PFSK-1 (cell line): ENCODE measurements at regions not wholly inside any gene's neighbourhood (a gene's known extent, or its start where the extent isn't known, plus 50 kb on each side); places are given as distances from the start of the nearest gene placed in this dataset.

Experiments
- SIN3A ChIP-seq: IDR thresholded peaks from 2 replicates; pipeline ENCODE4 v1.6.1; 2012; ENCODE audit warnings: mild to moderate bottlenecking, low read length, moderate library complexity, borderline replicate concordance; ENCODE audit not compliant: insufficient read depth
- TF ChIP-seq, protein P1 (sequence below), 2 experiments: IDR thresholded peaks; 2 replicates each; pipeline versions ENCODE4 v1.6.1 to v1.8.0; 2011 to 2012; ENCODE audit warnings: low read depth in 2 of 2, low read length in 2 of 2, control low read depth in 1 of 2, inconsistent platforms in 1 of 2, mild to moderate bottlenecking in 1 of 2, moderate library complexity in 1 of 2; ENCODE audit not compliant: insufficient read depth in 1 of 2

DNA sequence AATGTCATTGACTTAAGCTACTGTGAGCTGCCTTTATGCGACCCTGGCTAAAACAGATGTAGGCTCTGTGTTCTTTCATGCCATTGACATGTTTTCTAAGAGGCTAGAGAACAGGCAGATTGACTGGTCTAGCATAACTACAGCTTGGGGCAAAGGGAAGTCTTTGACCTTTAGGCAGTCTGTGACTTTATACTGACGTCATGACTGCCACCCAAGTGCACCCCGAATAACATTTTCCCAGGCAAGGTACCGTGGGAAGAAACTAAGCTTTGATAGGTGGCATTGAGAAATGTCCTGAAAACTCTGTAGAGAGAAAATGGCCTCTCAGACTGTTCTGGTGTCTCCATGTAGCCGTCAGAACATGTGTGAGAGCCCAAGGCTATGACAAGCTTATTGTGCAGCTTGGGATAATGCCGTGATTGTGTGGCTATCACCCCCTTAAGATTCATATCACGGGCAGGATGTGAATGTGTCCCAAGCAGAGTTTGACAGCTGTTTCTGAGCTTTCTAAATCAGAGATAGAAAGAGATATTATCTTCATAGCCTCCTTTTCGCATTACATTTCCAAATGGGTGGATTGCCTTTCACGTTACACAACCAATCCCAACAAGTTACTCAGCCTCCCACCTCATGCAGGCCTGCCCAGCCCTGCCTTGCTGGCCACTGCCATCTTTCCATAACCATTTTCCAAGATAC, 672.2 kb upstream of the ACVR2A start:
- no peak for TF ChIP-seq SIN3A
- TF ChIP-seq, protein P1, sequence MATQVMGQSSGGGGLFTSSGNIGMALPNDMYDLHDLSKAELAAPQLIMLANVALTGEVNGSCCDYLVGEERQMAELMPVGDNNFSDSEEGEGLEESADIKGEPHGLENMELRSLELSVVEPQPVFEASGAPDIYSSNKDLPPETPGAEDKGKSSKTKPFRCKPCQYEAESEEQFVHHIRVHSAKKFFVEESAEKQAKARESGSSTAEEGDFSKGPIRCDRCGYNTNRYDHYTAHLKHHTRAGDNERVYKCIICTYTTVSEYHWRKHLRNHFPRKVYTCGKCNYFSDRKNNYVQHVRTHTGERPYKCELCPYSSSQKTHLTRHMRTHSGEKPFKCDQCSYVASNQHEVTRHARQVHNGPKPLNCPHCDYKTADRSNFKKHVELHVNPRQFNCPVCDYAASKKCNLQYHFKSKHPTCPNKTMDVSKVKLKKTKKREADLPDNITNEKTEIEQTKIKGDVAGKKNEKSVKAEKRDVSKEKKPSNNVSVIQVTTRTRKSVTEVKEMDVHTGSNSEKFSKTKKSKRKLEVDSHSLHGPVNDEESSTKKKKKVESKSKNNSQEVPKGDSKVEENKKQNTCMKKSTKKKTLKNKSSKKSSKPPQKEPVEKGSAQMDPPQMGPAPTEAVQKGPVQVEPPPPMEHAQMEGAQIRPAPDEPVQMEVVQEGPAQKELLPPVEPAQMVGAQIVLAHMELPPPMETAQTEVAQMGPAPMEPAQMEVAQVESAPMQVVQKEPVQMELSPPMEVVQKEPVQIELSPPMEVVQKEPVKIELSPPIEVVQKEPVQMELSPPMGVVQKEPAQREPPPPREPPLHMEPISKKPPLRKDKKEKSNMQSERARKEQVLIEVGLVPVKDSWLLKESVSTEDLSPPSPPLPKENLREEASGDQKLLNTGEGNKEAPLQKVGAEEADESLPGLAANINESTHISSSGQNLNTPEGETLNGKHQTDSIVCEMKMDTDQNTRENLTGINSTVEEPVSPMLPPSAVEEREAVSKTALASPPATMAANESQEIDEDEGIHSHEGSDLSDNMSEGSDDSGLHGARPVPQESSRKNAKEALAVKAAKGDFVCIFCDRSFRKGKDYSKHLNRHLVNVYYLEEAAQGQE (IDR thresholded peaks at IDR 0.05; ENCODE audit: insufficient read depth in 1 of 2, low read depth in 2 of 2, low read length in 2 of 2), result no peak
